Hepatocyte (in vitro differentiated cells): ENCODE measurements at regions not wholly inside any gene's neighbourhood (a gene's known extent, or its start where the extent isn't known, plus 50 kb on each side); places are given as distances from the start of the nearest gene placed in this dataset.

ENCODE experiments used
- CTCF ChIP-seq: fragments of 200-600 bp; sonication (generic); IDR thresholded peaks from 2 replicates; pipeline ENCODE4 v1.5.1; 2016; ENCODE audit warnings: antibody characterized with exemption, mild to moderate bottlenecking; ENCODE audit not compliant: poor library complexity
- EZH2 ChIP-seq: fragments of 200-600 bp; sonication (generic); IDR thresholded peaks from 2 replicates; pipeline ENCODE4 v1.6.1; 2016; ENCODE audit warnings: antibody characterized with exemption, mild to moderate bottlenecking, borderline replicate concordance

GRCh38 chr9:134968823-134969090 is 51.0 kb upstream of the FCN1 start:
- no peak for TF ChIP-seq CTCF
- TF ChIP-seq EZH2: no peak
